Neural cell (in vitro differentiated cells): ENCODE measurements at regions not wholly inside any gene's neighbourhood (a gene's known extent, or its start where the extent isn't known, plus 50 kb on each side); places are given as distances from the start of the nearest gene placed in this dataset.

Experiments
- EZH2 ChIP-seq: fragments of 200-600, 300-800 bp; shearing (Covaris generic), sonication (generic); IDR thresholded peaks from 2 replicates; pipeline ENCODE4 v1.6.1; 2014; ENCODE audit warnings: antibody characterized with exemption, low read length, borderline replicate concordance, mild to moderate bottlenecking; ENCODE audit not compliant: insufficient read depth, poor library complexity, severe bottlenecking
- RAD21 ChIP-seq: fragments of 450-650 bp; conservative IDR thresholded peaks from 2 replicates; pipeline ENCODE4 v1.6.1; 2014; ENCODE audit warnings: antibody characterized with exemption, mild to moderate bottlenecking, moderate library complexity
- TF ChIP-seq, protein P1 (sequence below): fragments of 450-650 bp; IDR thresholded peaks from 2 replicates; pipeline ENCODE4 v1.5.1; 2014; ENCODE audit warnings: antibody characterized with exemption, mild to moderate bottlenecking, moderate library complexity; ENCODE audit not compliant: poor library complexity, severe bottlenecking

DNA sequence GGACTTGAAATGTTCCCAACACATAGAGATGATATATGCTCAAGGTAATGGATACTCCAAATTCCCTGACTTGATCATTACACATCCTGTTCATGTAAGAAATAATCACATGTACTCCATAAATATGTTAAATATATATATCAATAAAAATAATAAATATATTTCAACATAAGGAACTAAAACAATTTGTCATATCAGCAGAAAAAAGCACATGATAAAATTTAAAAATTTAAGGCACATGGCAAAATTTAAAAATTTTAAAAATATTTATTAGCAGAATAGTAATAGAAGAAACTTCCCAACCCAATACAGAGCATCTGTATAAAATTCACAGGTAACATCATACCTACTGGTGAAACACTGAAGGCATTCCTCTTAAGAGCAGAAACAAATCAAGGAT, 109.6 kb upstream of the KYNU start:
- TF ChIP-seq, protein P1, sequence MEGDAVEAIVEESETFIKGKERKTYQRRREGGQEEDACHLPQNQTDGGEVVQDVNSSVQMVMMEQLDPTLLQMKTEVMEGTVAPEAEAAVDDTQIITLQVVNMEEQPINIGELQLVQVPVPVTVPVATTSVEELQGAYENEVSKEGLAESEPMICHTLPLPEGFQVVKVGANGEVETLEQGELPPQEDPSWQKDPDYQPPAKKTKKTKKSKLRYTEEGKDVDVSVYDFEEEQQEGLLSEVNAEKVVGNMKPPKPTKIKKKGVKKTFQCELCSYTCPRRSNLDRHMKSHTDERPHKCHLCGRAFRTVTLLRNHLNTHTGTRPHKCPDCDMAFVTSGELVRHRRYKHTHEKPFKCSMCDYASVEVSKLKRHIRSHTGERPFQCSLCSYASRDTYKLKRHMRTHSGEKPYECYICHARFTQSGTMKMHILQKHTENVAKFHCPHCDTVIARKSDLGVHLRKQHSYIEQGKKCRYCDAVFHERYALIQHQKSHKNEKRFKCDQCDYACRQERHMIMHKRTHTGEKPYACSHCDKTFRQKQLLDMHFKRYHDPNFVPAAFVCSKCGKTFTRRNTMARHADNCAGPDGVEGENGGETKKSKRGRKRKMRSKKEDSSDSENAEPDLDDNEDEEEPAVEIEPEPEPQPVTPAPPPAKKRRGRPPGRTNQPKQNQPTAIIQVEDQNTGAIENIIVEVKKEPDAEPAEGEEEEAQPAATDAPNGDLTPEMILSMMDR = no peak
- TF ChIP-seq RAD21 = no peak
- no peak for TF ChIP-seq EZH2
